ENCODE measurements at regions not wholly inside any gene's neighbourhood (a gene's known extent, or its start where the extent isn't known, plus 50 kb on each side); places are given as distances from the start of the nearest gene placed in this dataset.
"Not testable (repeated sequence)": the region's sequence is repeated elsewhere in the genome, so short reads cannot be mapped to it uniquely, and the experiment has no call there.

DNA sequence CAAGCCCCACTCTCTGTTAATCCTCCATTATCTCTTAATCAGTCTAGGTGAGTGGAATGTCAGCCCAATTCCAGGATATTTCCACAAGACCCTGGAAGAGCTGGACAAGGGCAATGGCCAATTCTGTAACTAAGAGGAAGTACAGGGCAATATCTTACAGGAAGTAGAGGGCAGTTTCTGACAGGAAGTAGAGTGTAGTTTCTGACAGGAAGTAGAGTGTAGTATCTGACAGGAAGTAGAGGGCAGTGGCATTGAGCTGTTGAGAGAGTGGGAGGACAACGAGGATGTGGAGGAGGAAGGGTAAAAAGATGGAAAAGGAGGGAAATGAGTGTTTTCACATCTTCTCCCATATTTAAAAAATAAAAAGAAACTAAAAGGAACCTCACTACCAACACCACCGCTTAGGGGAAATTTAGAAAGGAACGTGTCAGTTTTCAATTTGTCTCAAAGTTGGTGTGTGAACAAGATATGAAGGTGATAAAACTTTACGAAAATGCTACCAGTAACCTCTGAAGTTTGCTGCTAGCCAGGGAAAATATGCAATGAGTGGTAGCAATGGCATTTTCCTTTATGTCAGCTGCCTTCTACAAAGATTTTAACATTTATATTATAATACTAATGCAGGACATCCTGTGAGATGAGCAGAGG, 430.9 kb upstream of the HNRNPA3 start:
- DNase-seq: no peak

DNA sequence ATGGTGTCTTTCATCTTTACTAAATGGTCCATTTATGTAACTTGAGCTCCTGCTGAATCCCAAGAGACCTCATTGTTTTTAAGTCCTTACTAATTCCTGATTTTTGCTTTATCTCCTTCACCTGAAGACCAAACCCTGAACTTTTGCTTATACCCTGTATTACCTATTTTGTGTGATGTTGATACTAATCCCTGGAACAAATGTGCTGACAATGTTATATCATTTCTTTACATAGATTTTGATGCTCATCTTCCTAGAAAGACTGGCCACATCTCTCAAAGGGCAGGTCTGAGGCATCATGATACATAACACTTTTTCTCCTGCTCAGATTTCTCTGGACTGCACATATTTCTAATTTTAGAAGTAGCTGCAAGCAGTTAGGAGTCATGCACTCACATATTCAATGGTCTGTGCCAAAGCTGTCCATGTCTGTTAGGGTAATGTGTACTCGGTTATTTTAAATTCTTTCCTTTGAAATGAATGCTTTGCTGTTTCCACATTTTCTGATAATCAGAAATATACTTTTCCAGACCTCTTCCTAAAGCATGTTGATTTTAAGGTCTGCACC, 427.9 kb upstream of the HNRNPA3 start:
- DNase-seq: no peak

DNA sequence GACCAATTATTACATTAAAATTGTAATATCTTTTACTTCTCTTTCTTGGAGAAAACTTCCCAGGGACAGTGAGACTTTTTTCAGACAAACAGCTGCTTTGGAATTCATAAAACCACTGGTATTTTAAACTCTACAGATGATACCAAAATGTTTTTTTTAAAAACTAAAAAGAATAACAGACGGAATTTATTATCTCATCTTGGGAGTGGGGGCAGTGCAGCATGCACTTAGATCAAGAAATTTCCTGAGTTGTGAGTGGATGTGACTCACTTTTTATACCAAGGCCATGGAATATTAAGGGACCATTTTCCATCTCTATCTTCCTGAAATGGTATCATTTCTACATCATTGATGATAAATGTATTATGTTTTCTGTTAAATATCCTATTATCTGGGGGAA, 422.8 kb upstream of the HNRNPA3 start:
- no peak for DNase-seq

DNA sequence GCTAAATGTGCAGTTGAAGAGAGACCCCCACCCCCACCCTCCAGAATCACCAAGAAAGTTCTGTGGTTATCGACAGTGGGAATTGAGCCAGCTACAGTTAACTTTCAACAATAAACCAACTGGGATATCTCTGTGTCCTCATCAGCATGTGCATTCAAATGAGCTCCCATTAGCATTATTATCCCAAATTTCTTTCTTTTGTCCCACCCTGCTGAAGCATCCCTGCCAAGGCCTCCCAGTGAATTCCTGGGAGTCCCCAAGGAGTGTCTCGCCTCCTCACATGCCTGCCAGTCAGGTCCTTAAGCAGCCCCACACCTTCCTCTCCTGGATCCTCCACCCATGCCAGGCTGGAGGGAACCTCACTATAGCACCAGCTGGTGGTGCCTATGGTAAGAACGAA, 422.1 kb upstream of the HNRNPA3 start:
- DNase-seq: no peak

DNA sequence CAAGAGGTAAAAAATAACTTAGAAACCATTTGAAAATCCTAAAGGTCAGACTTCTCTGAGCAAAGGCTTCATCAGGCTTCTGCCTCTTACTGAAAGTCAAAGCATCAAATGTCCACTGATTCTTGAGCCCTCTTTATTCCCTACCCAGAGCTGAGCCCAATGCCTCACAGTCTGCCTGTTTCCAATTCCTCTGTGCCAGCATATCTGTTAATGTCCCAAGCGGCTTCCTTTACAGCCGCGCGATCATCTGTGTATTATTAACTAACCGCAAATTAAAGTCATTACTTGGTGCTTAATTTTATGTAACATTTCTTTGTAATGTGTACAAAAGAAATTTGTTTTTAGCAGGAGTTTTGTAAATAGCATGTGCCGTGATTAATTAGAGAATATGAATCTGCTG, 418.8 kb upstream of the HNRNPA3 start:
- no peak for DNase-seq

DNA sequence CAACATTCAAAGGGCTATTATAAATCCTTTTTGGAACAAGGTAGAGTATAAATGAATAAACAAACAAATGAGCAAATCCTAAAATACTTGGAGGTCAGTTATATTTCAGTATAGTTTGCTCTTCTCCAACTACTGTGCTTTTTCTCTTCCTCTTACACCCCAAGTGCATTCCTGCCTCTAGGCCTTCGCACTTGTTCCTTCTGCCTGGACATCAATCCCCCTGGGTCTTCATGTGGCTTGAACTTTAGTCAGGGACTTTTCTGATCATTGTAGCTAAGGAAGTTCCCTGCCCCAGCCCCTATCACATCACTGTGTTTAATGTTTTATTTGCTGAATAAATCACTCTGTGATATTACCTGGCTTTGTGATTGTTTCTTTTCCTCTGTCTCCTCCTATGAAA, 418.2 kb upstream of the HNRNPA3 start:
- DNase-seq: no peak

DNA sequence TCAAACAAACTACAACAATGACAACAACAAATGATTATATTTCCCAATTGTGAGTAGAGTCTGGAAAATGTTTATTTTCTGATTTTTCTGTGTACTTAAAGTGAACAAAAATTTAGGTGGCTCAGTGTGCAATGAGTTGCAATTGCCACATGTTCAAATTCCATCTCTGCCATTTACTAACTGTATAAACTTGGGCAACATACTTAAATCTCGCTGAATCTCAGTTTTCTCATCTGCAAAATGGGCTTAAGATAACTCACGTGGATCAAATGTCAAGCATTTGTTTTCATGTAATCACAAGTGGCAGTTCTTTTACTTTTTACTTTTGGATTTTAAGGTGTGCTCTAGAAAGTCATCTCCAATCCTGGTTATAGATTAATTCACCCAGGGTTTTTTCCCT, 416.8 kb upstream of the HNRNPA3 start:
- DNase-seq: no peak

DNA sequence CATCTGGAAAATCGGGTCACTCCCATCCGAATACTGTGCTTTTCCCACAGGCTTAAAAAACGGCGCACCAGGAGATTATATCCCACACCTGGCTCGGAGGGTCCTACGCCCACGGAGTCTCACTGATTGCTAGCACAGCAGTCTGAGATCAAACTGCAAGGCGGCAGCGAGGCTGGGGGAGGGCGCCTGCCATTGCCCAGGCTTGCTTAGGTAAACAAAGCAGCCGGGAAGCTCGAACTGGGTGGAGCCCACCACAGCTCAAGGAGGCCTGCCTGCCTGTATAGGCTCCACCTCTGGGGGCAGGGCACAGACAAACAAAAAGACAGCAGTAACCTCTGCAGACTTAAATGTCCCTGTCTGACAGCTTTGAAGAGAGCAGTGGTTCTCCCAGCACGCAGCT, 415.9 kb upstream of the HNRNPA3 start:
- not testable (repeated sequence) for DNase-seq

DNA sequence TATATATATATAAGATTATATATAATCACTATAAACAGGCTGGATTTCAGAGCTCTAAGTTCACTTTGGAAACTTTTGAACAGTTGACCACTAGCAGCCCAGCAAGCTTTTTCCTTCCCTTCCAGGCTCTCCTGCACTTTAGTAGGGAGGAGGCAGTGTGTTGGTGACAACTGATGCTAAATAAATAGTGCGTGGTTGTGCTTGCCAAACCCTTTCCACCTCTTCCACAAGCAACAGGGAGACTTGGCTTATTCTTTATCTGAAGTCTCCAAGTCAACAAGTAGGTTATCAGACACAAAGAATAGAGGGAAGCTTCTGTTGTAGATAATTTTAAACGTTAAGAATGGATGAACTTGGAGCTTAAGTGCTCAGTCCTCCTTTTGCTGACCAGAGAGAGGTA, 408.2 kb upstream of the HNRNPA3 start:
- DNase-seq: no peak

DNA sequence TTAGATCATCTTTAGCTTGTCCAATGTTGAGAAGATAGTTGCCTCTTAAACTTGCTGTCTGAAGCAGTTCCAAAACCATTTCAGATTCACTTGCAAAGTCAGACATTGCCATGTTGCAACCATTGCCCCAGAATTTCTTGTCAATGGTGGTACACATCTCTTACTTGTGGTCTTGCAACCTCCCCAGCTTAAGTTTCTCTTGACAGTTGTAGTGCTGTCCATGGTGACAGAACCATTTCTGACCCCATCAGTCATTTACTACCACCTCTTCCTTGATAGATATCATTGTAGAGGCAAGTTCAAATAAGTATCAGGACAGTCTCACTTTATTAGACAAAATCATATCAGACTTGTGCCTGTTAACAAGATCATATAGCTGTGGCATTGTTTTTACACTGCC, 407.2 kb upstream of the HNRNPA3 start:
- no peak for DNase-seq

DNA sequence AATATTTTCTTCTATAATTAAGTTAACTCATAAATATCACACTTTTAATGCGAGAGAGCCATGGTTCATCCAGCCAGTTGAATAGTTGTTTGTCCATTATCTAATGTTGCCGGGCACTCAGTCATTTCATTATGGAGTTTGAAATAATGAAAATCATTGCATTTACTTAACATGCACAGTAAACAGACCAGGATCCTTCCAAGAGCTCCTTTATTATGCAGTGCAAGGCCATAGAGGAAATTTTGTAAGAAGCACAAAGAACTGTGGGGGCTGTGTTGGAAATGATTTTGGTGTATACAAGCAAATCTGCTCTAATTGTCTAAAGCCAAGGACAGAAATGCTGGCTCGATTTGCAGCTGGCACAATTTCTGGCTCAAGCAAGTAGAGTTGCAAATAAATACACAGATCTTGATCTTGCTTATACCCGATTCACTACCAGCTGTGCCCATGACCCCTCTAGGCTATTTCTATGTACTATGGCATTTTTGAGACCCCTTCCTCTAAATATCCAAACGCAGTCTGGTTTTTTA, 400.3 kb upstream of the HNRNPA3 start:
- no peak for DNase-seq

DNA sequence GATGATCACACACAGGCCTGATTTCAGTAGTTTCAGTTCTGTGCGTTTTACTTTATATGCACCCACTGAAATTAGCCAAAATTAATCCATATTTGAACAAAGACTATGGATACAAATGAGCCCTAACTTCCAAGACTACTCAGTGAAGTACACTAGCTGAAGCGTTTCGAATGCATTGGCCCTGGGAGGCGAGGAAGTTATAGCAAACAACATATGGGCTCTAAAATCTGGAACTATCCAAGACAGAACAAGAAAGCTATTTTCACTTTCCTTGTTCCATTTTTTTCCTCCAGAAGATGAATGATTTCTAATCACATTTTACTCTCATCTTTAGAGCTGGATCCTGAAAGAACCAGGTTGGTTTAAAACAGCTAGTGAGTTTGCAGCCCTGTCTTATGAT, 399.4 kb upstream of the HNRNPA3 start:
- DNase-seq: no peak

DNA sequence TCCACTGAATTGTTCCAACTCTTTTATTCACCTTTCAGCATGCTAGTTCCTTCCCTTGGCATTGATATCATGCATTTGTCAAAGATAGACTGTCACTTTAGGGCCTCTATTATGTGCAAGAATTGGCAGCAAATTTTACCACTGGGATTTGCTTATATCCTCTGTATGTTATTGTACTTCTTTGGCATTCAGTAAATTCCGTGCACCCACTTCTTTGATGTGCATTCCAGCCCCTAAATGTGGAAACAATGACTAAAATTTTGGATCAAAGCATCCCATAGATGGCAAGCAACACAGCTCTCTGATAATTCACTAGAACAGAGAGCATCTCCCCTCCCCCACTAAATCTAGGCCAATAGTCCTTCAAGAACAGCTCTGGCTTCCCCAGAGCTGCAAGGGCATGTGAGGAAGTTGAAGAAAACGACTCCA, 399.0 kb upstream of the HNRNPA3 start:
- peak; percentile 16 for DNase-seq

DNA sequence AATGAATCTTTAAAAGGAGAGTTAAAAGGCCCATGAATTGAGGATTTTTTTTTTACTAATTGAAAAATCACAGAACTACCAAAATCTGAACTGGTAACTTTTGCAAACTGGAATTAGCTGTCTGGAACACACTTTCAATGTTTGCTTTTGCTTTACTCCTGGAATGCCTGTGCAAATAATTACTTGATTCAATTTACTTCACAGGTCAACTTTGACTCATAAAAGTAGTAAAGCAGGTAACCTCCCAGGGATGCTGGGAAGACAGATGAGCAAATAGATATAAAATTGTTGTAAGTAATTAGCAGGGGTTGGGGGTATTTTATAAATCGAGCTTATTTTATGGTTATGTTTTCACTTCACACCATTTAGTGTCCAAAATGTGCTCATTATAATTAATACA, 398.3 kb upstream of the HNRNPA3 start:
- no peak for DNase-seq

DNA sequence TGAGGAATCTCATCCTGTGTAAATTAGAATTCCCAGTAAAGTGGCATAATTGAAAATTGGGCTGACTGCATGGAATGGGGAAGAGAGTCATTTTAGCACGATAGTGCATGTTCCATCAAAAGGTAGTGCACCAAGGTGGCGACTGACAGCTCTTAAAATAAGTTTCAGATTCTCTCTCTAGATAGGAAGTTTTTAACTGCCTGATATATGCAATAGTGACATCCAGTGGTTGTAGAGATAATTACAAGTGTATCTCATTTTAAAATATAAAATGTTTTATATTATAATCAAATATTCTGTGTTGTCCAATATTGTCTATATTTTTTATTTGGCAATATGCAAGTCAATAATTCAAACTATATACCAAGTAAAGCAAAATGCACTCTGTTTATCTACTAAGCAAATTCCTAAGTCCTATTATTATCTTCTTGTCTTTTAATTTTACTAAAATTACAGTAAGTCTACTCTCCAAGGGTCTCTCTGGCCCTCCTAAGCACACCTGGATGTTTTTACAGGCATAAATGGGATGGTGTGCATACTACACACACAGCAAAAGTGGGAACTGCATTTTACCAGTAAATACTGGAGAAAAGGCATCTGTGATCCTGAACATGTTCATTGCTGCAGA, 397.7 kb upstream of the HNRNPA3 start:
- DNase-seq: no peak

DNA sequence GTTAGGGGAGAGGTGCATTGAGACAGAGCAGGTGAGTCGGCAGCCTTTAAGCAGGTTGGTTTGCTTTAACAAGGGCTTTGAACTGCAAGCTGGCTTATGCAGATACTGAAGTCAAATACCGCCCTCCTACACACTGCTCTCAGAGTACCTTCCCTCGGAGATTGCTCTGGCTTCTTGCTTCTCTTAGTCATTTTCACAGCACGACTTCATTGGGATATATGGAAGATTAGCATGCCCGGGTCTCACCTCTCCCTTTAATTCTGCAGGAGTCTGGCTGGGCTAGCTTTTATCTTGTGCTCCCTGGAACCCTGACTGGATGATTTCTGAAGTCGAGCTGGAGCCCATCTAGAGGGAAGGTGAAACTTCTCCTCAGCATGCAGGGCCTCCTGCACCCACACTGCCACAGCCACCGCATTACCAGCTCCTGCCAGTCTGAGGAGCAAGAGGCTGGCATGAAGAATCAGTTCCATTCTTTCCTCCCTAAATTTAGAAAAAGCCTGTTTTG, 395.5 kb upstream of the HNRNPA3 start:
- peak; percentile 17 for DNase-seq

DNA sequence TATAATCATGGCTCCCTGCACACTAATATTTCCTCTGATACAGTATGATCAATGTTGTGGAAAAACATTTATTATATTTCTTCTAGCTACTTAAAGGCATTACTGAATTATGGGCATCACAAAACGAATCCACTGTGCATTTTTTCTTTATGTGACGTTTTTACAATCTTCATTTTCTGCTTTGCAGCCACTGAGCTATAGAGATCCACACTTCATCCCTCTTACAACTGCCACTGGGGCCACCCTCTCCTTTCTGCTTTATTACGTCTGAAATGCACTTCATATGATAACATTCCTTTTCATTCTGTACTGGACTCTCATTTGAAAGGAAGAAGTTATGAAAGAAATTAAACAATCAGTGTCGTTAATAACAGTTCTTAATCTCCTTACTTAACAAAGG, 394.5 kb upstream of the HNRNPA3 start:
- DNase-seq: no peak

DNA sequence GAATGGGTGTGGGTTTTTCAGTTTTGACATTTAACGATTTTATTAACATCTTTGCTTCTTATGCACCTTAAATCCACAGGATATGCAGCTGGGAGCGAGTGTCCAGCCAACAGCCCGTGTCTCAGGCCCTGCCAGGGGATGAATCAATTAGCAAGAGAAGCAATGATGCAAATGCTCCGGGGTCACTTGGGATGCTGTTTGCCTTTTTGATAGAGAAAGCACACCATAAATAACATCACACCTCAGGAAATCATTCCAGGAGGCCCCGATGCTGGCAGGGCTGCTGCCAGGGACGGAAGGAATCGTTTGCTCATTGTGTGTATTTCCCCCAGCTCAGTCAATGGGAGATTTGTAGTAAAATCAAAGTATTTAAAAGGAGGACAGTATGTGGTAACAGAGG, 394.0 kb upstream of the HNRNPA3 start:
- DNase-seq: no peak

DNA sequence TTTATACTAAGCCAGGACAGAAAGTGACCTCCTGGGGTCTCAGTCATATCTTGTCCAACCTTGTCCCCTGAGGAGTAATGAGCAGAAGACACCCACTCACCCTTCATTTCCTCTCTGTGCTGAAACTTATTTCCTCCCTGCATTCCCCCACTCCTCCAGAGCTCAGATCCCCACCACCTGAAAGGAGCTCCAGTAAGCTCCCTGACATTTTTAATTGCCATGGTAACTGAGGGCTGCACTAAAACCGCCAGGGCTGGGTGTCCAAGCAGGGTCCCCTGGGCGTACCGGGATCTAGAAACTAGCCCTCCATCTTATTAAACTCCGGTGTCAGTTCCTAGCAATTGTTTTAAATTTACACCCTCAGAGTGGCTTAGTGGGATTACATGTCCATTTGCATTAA, 393.3 kb upstream of the HNRNPA3 start:
- DNase-seq: no peak

DNA sequence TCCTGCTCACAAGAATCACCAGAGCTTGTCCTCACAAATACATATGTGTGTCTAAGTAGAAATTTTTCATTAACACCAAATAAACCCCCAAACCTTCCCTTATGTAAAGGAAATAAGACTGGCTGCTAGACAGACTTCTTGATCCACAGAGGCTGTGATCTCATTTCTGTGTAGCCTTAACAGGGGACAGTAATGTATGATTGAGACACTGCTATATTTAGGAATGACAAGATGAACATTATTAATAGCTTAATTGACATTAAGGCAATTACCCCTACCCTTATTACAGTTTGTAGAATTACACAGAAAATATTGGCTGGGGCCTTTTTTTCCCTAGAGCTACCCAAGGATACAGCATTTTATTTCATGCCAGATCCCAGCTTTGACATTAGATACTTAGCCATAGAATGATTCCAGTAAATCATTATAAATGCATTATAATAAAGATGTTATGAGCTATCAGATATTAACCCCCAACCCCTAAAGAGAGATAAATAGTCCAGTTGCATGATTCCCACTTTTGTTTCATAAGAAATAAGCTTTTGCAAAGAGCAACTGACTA, 392.1 kb upstream of the HNRNPA3 start:
- DNase-seq: no peak

DNA sequence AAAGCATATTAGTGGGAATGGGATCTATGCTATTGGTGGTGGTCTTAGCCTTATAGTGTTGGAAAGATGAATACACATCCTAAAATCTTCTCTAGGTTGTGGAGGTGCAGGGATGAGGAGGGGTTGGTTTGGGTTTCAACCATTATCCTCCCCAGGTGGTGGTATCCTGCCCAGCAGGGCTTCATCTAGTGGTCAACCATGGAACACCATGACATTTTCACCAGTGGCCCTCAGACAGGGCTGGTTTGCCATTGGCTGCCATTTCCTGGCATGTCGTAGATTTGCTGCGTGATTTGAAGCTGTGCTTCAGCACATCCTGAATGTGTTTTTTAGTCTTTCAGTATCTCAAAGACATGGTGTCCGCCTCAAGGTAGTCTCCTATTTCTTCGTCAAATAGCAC, 391.2 kb upstream of the HNRNPA3 start:
- no peak for DNase-seq

DNA sequence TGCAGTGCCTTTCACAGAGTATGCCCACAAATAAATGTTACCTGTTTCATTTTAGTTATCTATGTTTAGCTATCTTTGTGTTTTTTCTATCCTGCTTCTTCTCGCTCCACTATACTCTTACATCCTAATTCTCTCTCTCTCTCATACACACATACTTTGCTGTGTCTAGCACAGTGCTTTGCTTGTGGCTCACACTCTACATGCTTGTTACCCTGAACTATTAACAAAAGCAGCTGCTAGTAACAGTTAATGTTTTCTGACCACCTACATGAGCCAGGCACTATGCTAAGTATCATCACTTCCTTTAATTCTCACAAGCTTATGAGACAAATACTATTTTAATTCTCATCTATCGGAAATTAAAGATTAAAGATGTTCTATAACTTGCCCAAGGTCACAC, 390.5 kb upstream of the HNRNPA3 start:
- DNase-seq: no peak

DNA sequence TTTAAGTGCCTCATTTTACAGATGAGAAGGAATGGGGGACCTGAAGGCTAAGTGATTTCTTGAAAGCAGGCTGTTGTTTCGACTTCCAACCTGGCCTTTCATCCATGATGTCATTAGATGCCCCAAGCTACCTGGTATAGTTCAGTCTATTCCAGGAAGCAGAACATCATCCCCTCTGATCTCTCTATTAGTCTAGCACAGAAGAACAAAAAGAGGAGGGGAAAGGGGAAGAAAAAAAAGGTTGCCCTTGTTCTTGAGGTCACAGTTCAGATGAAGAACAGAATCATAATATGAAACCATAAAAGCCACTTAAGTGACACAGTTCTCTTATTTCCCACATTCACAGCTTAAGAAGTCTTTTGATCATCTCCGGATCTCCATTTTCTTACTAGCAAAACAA, 386.2 kb upstream of the HNRNPA3 start:
- DNase-seq: no peak
